Occipital lobe (tissue), 1 donor: ENCODE measurements at regions not wholly inside any gene's neighbourhood (a gene's known extent, or its start where the extent isn't known, plus 50 kb on each side); places are given as distances from the start of the nearest gene placed in this dataset.

Source experiments
- DNase-seq: peaks from one replicate; lab custom pipeline; 2025; lab: John Stamatoyannopoulos, UW

- no peak for DNase-seq
These were observed 57.4 kb downstream of the IGLL1 start for GRCh38 chr22:23522623-23523251.

GRCh38 chr22:23521441-23522113 lies 58.5 kb downstream of the IGLL1 start:
- peak; percentile 82 for DNase-seq

- DNase-seq, result no peak
These were observed 59.1 kb downstream of the IGLL1 start for GRCh38 chr22:23520863-23521440.

- no peak for DNase-seq
These were observed 60.5 kb downstream of the IGLL1 start for GRCh38 chr22:23519442-23520157.

- DNase-seq, result no peak
These were observed 61.5 kb downstream of the IGLL1 start for GRCh38 chr22:23518376-23519187.

- DNase-seq, result no peak
These were observed 62.2 kb downstream of the IGLL1 start for GRCh38 chr22:23517804-23518375.

GRCh38 chr22:23516304-23516703 lies 63.8 kb downstream of the IGLL1 start:
- no peak for DNase-seq

- no peak for DNase-seq
These were observed 65.6 kb downstream of the IGLL1 start for GRCh38 chr22:23514322-23515038.

GRCh38 chr22:23513705-23514104 lies 66.4 kb downstream of the IGLL1 start:
- DNase-seq, result no peak

- DNase-seq, result no peak
These were observed 67.0 kb downstream of the IGLL1 start for GRCh38 chr22:23513133-23513532.

GRCh38 chr22:23512721-23513120 lies 67.4 kb downstream of the IGLL1 start:
- DNase-seq, result no peak

- no peak for DNase-seq
These were observed 67.8 kb downstream of the IGLL1 start for GRCh38 chr22:23512348-23512705.

GRCh38 chr22:23511627-23512347 lies 68.3 kb downstream of the IGLL1 start:
- DNase-seq, result no peak

- peak; percentile 48 for DNase-seq
These were observed 70.4 kb downstream of the IGLL1 start for GRCh38 chr22:23509571-23510302.

GRCh38 chr22:23504516-23504915 lies 75.6 kb downstream of the IGLL1 start:
- DNase-seq, result no peak

- DNase-seq, result no peak
These were observed 76.2 kb downstream of the IGLL1 start for GRCh38 chr22:23503736-23504440.

GRCh38 chr22:23503142-23503541 lies 76.9 kb downstream of the IGLL1 start:
- no peak for DNase-seq

GRCh38 chr22:23501708-23502107 lies 78.4 kb downstream of the IGLL1 start:
- no peak for DNase-seq

GRCh38 chr22:23501261-23501619 lies 78.8 kb downstream of the IGLL1 start:
- DNase-seq, result no peak
